ENCODE measurements at regions not wholly inside any gene's neighbourhood (a gene's known extent, or its start where the extent isn't known, plus 50 kb on each side); places are given as distances from the start of the nearest gene placed in this dataset.

DNA sequence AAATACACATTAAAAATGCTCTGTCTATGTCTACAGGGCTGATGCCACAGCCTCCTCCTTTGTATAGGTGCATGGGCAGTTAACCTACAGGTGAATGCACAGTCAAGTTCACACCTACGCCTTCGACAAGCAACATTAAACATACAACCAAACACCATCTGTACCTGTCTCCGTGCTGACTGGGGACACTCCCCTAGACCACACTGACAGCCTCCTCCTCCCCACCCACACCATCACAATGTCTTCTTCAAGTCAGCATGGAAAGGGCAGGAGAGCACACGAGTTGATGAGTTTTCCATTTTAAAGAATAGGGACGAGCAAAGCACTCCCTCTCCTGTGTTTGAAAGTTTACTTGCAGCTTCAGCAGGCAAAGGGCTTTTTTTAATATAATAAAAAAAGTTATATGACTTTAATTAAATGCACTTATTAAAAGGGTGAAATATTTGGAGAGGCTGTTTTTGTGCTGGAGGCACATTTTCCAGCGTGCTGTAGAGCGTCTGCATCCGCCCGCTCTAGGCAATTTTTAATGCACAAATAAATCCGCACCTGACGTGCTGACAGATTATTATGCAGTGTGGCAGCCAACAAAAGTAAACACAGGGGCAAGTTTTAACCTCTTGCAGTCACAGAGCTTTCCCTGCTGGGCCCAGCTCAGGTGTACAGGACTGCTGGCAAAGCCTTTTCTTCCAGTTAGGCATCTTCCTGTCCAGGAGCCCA lies 367.9 kb downstream of the SOX9 start:
- Histone ChIP-seq H3K9me3 (no peaks in the 10 kb centered on the region), H3K4me1 (peaks cover 0 to 19% (median 0%) of the 10 kb centered on the region in 4 donors), H3K4me3 (peak overlapping the region in 1 of 4 donors; percentile 17), H3K27ac (peak overlapping the region in 2 of 4 donors; percentile 16 to 80), H3K27me3 (no peaks in the 10 kb centered on the region), H3K36me3 (no peaks in the 10 kb centered on the region)
- DNase-seq, result no peak
- TF ChIP-seq, protein P1, sequence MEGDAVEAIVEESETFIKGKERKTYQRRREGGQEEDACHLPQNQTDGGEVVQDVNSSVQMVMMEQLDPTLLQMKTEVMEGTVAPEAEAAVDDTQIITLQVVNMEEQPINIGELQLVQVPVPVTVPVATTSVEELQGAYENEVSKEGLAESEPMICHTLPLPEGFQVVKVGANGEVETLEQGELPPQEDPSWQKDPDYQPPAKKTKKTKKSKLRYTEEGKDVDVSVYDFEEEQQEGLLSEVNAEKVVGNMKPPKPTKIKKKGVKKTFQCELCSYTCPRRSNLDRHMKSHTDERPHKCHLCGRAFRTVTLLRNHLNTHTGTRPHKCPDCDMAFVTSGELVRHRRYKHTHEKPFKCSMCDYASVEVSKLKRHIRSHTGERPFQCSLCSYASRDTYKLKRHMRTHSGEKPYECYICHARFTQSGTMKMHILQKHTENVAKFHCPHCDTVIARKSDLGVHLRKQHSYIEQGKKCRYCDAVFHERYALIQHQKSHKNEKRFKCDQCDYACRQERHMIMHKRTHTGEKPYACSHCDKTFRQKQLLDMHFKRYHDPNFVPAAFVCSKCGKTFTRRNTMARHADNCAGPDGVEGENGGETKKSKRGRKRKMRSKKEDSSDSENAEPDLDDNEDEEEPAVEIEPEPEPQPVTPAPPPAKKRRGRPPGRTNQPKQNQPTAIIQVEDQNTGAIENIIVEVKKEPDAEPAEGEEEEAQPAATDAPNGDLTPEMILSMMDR (IDR thresholded peaks at IDR 0.05), result no peak
- TF ChIP-seq POLR2A (IDR thresholded peaks at IDR 0.05), result no peak

DNA sequence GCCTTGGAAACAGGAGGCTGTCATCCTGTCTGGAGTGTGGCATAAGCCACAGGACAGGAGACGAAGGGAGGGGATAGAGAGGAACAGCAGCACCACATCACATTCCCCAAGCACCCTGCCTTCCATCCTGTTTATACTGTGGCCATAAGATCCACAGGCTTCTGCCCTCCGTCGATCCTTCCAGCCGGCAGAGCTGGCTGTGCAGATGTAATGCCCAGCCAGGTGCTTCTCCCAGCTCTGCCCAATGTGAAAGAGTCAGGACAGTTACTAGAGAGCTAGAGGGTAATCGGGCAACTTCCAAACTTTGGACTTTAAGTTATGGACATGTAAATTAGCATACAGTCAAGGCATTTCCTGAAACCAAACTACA lies 368.4 kb downstream of the SOX9 start:
- peak in 1 of 2 donors; percentile 53 for TF ChIP-seq POLR2A (IDR thresholded peaks at IDR 0.05)
- TF ChIP-seq, protein P1 (IDR thresholded peaks at IDR 0.05), result no peak
- Histone ChIP-seq H3K36me3 (no peaks in the 10 kb centered on the region), H3K4me3 (peak overlapping the region in 1 of 4 donors; percentile 17), H3K27me3 (no peaks in the 10 kb centered on the region), H3K9me3 (no peaks in the 10 kb centered on the region), H3K27ac (peak overlapping the region in 2 of 4 donors; percentile 16 to 80), H3K4me1 (peaks cover 0 to 19% (median 0%) of the 10 kb centered on the region in 4 donors)
- no peak for DNase-seq

DNA sequence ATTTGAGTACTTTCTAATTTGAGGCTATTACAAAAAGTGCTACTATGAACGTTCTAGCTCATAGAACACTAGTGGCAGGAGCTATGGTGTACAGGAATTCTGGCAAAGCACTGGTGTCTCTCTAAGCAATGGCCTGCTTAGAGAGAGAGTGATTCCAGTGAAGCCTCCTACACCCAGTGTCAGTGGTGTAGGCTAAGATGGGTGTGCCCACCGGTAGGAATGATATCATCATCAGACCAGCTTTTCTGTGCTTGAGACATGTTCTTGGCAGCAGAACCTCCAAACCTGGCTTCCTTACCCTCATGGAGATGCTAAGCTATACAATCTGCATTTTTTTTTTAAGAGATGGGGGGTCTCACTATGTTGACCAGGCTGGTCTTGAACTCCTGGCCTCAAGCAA lies 370.3 kb downstream of the SOX9 start:
- no peaks in the 10 kb centered on the region for H3K27me3 ChIP-seq
- TF ChIP-seq, protein P1 (IDR thresholded peaks at IDR 0.05), result no peak
- no peak for TF ChIP-seq POLR2A (IDR thresholded peaks at IDR 0.05)
- DNase-seq, result no peak
- no peak overlapping the region for H3K27ac ChIP-seq
- no peaks in the 10 kb centered on the region for H3K9me3 ChIP-seq
- H3K4me3 ChIP-seq, result no peak overlapping the region
- H3K36me3 ChIP-seq, result no peaks in the 10 kb centered on the region
- H3K4me1 ChIP-seq, result peaks cover 0 to 19% (median 0%) of the 10 kb centered on the region in 4 donors

DNA sequence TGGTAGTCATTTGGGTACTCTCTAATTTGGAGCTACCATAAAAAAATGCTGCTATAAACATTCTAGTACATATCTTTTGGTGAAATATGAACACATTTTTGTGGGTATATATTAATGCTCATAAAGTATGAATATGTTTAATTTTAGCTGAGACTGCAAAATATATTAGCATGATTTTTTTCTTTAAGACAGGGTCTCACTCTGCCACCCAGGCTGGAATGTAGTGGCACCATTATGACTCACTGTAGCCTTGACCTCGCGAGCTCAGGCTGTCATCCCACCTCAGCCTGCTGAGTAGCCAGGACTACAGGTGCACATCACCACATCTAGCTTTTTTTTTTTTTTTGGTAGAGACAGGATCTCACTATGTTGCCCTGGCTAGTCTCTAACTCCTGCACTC lies 371.7 kb downstream of the SOX9 start:
- no peak overlapping the region for H3K4me3 ChIP-seq
- H3K36me3 ChIP-seq, result no peaks in the 10 kb centered on the region
- no peak for DNase-seq
- H3K27ac ChIP-seq, result no peak overlapping the region
- TF ChIP-seq, protein P1 (IDR thresholded peaks at IDR 0.05), result no peak
- no peak for TF ChIP-seq POLR2A (IDR thresholded peaks at IDR 0.05)
- H3K9me3 ChIP-seq, result no peaks in the 10 kb centered on the region
- peaks cover 0 to 19% (median 0%) of the 10 kb centered on the region in 4 donors for H3K4me1 ChIP-seq
- H3K27me3 ChIP-seq, result no peaks in the 10 kb centered on the region

DNA sequence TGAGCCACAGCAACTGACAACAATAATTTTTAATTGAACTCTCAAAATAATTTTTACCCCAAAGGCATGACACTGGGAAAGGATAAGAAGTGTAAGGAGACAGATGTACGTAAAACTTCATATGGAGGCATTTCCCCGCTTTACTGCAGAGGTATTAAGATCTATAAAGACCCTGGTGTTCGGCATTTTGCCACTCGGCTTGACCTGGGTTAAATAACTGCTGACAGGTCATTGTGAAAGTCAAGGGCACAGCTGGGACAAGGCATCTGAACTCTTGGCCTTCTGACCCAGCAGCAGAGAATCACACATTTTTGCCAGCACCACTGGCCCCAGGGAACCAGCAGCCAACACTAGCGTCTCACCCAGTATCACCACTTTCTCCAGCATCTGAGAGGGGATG lies 372.1 kb downstream of the SOX9 start:
- no peaks in the 10 kb centered on the region for H3K9me3 ChIP-seq
- no peak overlapping the region for H3K4me3 ChIP-seq
- no peak overlapping the region for H3K27ac ChIP-seq
- H3K36me3 ChIP-seq, result no peaks in the 10 kb centered on the region
- TF ChIP-seq POLR2A (IDR thresholded peaks at IDR 0.05), result no peak
- TF ChIP-seq, protein P1 (IDR thresholded peaks at IDR 0.05), result no peak
- H3K27me3 ChIP-seq, result no peaks in the 10 kb centered on the region
- DNase-seq, result no peak
- peaks cover 0 to 18% (median 0%) of the 10 kb centered on the region in 4 donors for H3K4me1 ChIP-seq

Data from Peyer's patch (tissue), 4 donors.